ENCODE measurements at regions not wholly inside any gene's neighbourhood (a gene's known extent, or its start where the extent isn't known, plus 50 kb on each side); places are given as distances from the start of the nearest gene placed in this dataset.
"Not testable (repeated sequence)": the region's sequence is repeated elsewhere in the genome, so short reads cannot be mapped to it uniquely, and the experiment has no call there.

DNA sequence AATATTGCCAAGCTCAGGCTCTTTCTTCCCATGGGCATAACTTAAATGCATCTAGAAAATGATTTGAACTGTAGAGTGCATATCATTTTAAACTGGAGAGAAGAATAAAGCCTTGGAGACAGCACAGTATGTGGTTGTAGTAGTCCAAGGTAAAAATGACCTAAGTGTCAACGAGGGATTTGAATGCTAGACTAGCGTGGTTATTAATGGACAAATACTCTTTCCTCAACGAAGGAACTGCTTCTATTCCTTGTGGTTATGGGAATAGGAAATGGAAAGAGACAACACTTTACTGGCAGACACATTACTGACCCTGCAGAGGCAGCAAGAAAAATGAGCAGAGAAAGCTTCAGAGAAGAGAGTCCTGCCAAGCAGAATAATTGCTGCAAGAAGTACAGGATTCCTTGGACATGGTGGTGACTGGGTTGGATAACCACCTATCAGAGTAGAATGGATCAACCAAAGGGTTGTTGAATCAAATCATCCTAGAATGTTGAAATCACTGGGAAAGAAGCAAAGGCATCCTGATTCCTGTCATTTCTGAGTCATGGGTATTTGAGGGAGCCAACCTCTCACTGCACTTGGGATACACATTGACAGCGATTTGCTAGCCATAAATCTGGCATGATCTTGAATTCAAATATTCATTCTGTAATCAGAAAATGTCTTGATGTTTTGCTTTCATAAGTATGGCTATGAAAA is 258.1 kb upstream of the EPHA7 start:
- no peaks in the 10 kb centered on the region for H3K27me3 ChIP-seq (ENCODE audit: control insufficient read depth in 1 of 2, insufficient read depth in 2 of 2, low read length in 2 of 2)
- no peaks in the 10 kb centered on the region for H3K36me3 ChIP-seq (ENCODE audit: control insufficient read depth in 2 of 2, insufficient read depth in 2 of 2, low read length in 1 of 2)
- H3K4me1 ChIP-seq (ENCODE audit: control insufficient read depth in 2 of 2, insufficient read depth in 2 of 2, low read length in 1 of 2), result no peaks in the 10 kb centered on the region
- no peak overlapping the region for H3K27ac ChIP-seq (ENCODE audit: low read depth in 2 of 2, low read length in 1 of 2)
- WGBS, 2 donors, result 59 to 65% methylated on average over 4 of the region's 4 CpGs
- H3K4me3 ChIP-seq (ENCODE audit: low read depth in 1 of 2, low read length in 2 of 2), result no peak overlapping the region
- H3K9me3 ChIP-seq (ENCODE audit: control insufficient read depth in 2 of 2, insufficient read depth in 1 of 2, low read depth in 1 of 2, low read length in 1 of 2), result no peaks in the 10 kb centered on the region

DNA sequence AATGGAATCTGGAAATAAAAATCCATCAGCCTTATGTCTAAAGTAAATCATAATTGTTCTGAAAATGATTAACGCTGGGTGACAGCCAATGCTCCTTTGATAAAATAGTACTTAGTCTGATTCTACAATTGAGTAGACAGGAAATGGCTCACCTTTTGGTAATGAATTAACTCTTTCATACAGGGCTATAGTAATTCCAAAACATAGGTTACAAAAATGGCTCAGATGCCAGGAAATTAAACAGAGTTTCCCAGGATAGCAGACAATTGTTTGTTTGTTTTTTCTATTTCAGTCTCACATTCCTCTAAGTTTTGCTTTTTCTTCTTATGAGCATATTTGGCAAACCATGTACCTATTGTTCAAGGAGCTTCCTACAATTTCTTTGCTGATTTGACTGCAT is 257.2 kb upstream of the EPHA7 start:
- H3K4me1 ChIP-seq (ENCODE audit: control insufficient read depth in 2 of 2, insufficient read depth in 2 of 2, low read length in 1 of 2), result no peaks in the 10 kb centered on the region
- H3K27me3 ChIP-seq (ENCODE audit: control insufficient read depth in 1 of 2, insufficient read depth in 2 of 2, low read length in 2 of 2), result no peaks in the 10 kb centered on the region
- no peaks in the 10 kb centered on the region for H3K36me3 ChIP-seq (ENCODE audit: control insufficient read depth in 2 of 2, insufficient read depth in 2 of 2, low read length in 1 of 2)
- 67 to 74% methylated on average over 1 of the region's 1 CpG for WGBS, 2 donors
- no peak overlapping the region for H3K4me3 ChIP-seq (ENCODE audit: low read depth in 1 of 2, low read length in 2 of 2)
- no peaks in the 10 kb centered on the region for H3K9me3 ChIP-seq (ENCODE audit: control insufficient read depth in 2 of 2, insufficient read depth in 1 of 2, low read depth in 1 of 2, low read length in 1 of 2)
- H3K27ac ChIP-seq (ENCODE audit: low read depth in 2 of 2, low read length in 1 of 2), result no peak overlapping the region

DNA sequence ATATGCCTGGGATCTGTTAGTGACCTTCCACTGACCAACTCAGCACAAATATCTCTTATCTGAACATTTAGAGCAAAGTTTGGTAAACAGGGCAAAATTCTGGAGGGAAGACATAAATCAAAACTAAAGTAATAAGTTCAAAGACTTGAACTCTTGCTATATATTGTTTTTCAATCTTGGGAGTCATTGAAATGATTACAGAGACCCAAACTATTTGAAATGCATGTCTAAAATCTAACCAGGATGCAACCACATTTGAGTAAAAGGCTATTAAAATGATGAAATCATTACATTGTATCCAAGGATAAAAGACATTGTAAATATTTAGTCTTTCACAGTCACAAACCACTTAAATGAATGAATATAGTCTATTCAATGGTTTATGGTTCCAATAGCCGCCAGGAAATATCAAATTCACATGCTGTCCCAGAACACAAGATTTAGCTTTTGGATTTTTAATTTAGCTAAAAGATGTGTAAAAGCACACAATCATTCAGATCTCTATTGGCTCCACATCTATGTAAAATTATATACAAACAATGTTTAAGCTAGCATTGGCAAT is 256.6 kb upstream of the EPHA7 start:
- H3K4me1 ChIP-seq (ENCODE audit: control insufficient read depth in 2 of 2, insufficient read depth in 2 of 2, low read length in 1 of 2), result no peaks in the 10 kb centered on the region
- H3K4me3 ChIP-seq (ENCODE audit: low read depth in 1 of 2, low read length in 2 of 2), result no peak overlapping the region
- H3K9me3 ChIP-seq (ENCODE audit: control insufficient read depth in 2 of 2, insufficient read depth in 1 of 2, low read depth in 1 of 2, low read length in 1 of 2), result no peaks in the 10 kb centered on the region
- whole genome bisulfite sequencing, 2 donors, result 64 to 84% methylated on average over 1 of the region's 1 CpG
- no peaks in the 10 kb centered on the region for H3K27me3 ChIP-seq (ENCODE audit: control insufficient read depth in 1 of 2, insufficient read depth in 2 of 2, low read length in 2 of 2)
- no peaks in the 10 kb centered on the region for H3K36me3 ChIP-seq (ENCODE audit: control insufficient read depth in 2 of 2, insufficient read depth in 2 of 2, low read length in 1 of 2)
- H3K27ac ChIP-seq (ENCODE audit: low read depth in 2 of 2, low read length in 1 of 2), result no peak overlapping the region

DNA sequence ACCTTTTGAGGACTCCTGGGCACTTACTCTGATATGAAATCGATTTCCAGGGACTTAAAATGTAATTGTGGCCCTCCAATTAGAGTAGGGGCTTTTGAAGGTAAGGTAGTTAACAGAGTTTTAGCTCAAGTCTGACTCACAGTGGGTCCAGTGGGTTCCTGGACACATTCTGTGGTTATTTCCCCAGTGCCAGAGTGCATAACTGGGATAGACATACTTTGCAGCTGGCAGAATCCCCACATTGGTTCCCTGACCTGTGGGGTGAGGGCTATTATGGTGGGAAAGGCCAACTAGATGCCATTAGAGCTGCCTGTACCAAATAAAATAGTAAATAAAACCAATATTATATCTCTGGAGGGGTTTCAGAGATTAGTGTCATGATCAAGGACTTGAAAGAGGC is 243.8 kb upstream of the EPHA7 start:
- no peak overlapping the region for H3K27ac ChIP-seq (ENCODE audit: low read depth in 2 of 2, low read length in 1 of 2)
- no peaks in the 10 kb centered on the region for H3K36me3 ChIP-seq (ENCODE audit: control insufficient read depth in 2 of 2, insufficient read depth in 2 of 2, low read length in 1 of 2)
- WGBS, 2 donors, result 30 to 32% methylated on average over 1 of the region's 1 CpG
- H3K4me3 ChIP-seq (ENCODE audit: low read depth in 1 of 2, low read length in 2 of 2), result no peak overlapping the region
- H3K27me3 ChIP-seq (ENCODE audit: control insufficient read depth in 1 of 2, insufficient read depth in 2 of 2, low read length in 2 of 2), result no peaks in the 10 kb centered on the region
- peaks cover 3 to 5% of the 10 kb centered on the region in 2 donors for H3K9me3 ChIP-seq (ENCODE audit: control insufficient read depth in 2 of 2, insufficient read depth in 1 of 2, low read depth in 1 of 2, low read length in 1 of 2)
- no peaks in the 10 kb centered on the region for H3K4me1 ChIP-seq (ENCODE audit: control insufficient read depth in 2 of 2, insufficient read depth in 2 of 2, low read length in 1 of 2)

DNA sequence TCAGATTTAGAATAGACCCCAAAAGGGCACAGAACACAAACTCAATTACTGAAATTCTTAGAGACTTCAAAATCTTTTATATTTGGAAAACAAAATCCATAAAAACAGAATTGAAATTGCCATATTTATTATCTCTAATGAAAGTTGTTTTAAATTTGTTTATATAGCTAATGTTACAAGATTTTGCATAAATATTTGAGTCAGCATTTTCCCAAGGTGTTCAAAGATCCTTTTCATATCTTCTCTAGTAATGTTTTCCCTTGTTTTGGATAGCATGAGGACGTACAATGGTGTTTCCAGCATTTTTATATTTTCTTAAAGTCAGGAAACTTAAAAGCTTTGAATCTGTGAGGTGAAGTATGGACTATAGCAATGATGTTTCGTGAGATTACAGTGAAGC is 235.2 kb upstream of the EPHA7 start:
- no peaks in the 10 kb centered on the region for H3K36me3 ChIP-seq (ENCODE audit: control insufficient read depth in 2 of 2, insufficient read depth in 2 of 2, low read length in 1 of 2)
- H3K9me3 ChIP-seq (ENCODE audit: control insufficient read depth in 2 of 2, insufficient read depth in 1 of 2, low read depth in 1 of 2, low read length in 1 of 2), result no peaks in the 10 kb centered on the region
- no peaks in the 10 kb centered on the region for H3K4me1 ChIP-seq (ENCODE audit: control insufficient read depth in 2 of 2, insufficient read depth in 2 of 2, low read length in 1 of 2)
- no peak overlapping the region for H3K27ac ChIP-seq (ENCODE audit: low read depth in 2 of 2, low read length in 1 of 2)
- WGBS, 2 donors, result 67 to 79% methylated on average over 2 of the region's 2 CpGs
- H3K4me3 ChIP-seq (ENCODE audit: low read depth in 1 of 2, low read length in 2 of 2), result no peak overlapping the region
- no peaks in the 10 kb centered on the region for H3K27me3 ChIP-seq (ENCODE audit: control insufficient read depth in 1 of 2, insufficient read depth in 2 of 2, low read length in 2 of 2)

DNA sequence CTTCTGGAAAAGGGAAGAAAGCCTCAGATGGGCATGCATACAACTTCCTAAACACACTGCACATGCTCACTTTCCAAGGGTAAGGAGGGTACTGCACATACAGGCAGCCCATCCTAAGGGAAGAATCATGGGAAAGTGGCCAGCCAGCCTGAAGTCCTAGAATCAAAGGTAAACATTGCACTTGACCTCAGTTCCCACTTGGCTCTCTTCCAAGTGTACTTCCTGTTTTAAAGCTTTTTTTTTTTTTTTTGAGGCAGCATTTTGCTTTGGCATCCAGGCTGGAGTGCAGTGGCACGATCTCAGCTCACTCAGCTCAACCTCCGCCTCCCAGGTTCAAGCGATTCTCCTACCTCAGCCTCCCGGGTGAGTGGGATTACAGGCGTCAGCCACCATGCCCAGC is 225.3 kb upstream of the EPHA7 start:
- Histone ChIP-seq H3K4me1 (ENCODE audit: control insufficient read depth in 2 of 2, insufficient read depth in 2 of 2, low read length in 1 of 2) (no peaks in the 10 kb centered on the region), H3K27ac (ENCODE audit: low read depth in 2 of 2, low read length in 1 of 2) (no peak overlapping the region), H3K4me3 (ENCODE audit: low read depth in 1 of 2, low read length in 2 of 2) (no peak overlapping the region), H3K36me3 (ENCODE audit: control insufficient read depth in 2 of 2, insufficient read depth in 2 of 2, low read length in 1 of 2) (no peaks in the 10 kb centered on the region), H3K9me3 (ENCODE audit: control insufficient read depth in 2 of 2, insufficient read depth in 1 of 2, low read depth in 1 of 2, low read length in 1 of 2) (no peaks in the 10 kb centered on the region), H3K27me3 (ENCODE audit: control insufficient read depth in 1 of 2, insufficient read depth in 2 of 2, low read length in 2 of 2) (no peaks in the 10 kb centered on the region)
- WGBS, 2 donors, result 77 to 81% methylated on average over 5 of the region's 5 CpGs

DNA sequence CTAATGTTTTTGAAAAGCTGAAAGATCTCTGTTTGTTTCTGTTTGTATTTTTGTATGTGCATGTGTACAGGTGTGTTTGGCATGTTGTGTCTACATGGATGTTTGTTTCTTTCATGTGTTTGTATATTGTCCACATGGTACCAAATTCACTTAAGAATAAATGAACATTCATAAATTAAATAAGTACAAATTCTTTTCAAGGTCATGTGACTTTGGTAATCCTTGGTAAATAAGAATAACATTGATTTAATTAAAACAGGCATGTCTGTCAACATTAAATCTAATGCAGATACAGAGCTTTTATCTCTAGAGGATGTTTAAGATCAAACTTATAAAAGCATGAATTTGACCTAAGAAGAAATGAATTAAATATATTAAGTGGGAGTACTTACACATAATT is 219.8 kb upstream of the EPHA7 start:
- H3K36me3 ChIP-seq (ENCODE audit: control insufficient read depth in 2 of 2, insufficient read depth in 2 of 2, low read length in 1 of 2), result no peaks in the 10 kb centered on the region
- H3K27ac ChIP-seq (ENCODE audit: low read depth in 2 of 2, low read length in 1 of 2), result no peak overlapping the region
- no peaks in the 10 kb centered on the region for H3K4me1 ChIP-seq (ENCODE audit: control insufficient read depth in 2 of 2, insufficient read depth in 2 of 2, low read length in 1 of 2)
- H3K4me3 ChIP-seq (ENCODE audit: low read depth in 1 of 2, low read length in 2 of 2), result no peak overlapping the region
- H3K9me3 ChIP-seq (ENCODE audit: control insufficient read depth in 2 of 2, insufficient read depth in 1 of 2, low read depth in 1 of 2, low read length in 1 of 2), result peaks cover 0 to 2% of the 10 kb centered on the region in 2 donors
- no peaks in the 10 kb centered on the region for H3K27me3 ChIP-seq (ENCODE audit: control insufficient read depth in 1 of 2, insufficient read depth in 2 of 2, low read length in 2 of 2)

DNA sequence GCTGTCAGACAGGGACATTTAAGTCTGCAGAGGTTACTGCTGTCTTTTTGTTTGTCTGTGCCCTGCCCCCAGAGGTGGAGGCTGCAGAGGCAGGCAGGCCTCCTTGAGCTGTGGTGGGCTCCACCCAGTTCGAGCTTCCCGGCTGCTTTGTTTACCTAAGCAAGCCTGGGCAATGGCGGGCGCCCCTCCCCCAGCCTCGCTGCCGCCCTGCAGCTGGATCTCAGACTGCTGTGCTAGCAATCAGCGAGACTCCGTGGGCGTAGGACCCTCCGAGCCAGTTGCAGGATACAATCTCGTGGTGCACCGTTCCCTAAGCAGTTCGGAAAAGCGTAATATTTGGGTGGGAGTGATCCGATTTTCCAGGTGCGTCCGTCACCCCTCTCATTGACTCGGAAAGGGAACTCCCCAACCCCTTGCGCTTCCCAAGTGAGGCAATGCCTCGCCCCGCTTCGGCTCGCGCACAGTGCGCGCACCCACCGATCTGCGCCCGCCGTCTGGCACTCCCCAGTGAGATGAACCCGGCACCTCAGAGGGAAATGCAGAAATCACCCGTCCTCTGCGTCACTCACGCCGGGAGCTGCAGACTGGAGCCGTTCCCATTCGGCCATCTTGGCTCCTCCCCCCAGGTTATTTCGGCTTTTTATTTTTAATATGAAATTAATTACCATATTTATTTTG is 217.8 kb upstream of the EPHA7 start:
- not testable (repeated sequence) for H3K4me3 ChIP-seq (ENCODE audit: low read depth in 1 of 2, low read length in 2 of 2); H3K9me3 ChIP-seq (ENCODE audit: control insufficient read depth in 2 of 2, insufficient read depth in 1 of 2, low read depth in 1 of 2, low read length in 1 of 2); H3K4me1 ChIP-seq (ENCODE audit: control insufficient read depth in 2 of 2, insufficient read depth in 2 of 2, low read length in 1 of 2); H3K27me3 ChIP-seq (ENCODE audit: control insufficient read depth in 1 of 2, insufficient read depth in 2 of 2, low read length in 2 of 2); H3K27ac ChIP-seq (ENCODE audit: low read depth in 2 of 2, low read length in 1 of 2); H3K36me3 ChIP-seq (ENCODE audit: control insufficient read depth in 2 of 2, insufficient read depth in 2 of 2, low read length in 1 of 2)
- 86 to 88% methylated on average over 38 of the region's 38 CpGs for WGBS, 2 donors

DNA sequence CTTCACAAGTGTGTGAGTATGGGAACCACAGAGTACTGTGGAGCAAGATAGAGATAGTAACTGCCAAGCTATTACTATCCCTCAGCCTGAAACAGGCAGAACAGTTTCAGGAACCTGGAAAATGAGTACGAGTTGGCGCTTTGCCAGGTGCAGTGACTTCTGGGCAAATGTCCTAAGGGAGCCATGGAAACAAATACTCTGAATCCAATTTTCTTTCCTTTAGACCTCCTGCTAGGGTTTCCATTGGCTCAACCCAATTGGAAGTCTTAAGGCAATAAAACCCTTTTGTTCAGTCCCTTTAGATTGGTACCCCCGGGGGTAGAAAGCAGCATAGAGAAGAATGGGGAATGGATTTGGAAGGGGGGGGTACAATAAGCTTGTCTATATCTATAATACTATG is 205.0 kb upstream of the EPHA7 start:
- Histone ChIP-seq H3K4me1 (ENCODE audit: control insufficient read depth in 2 of 2, insufficient read depth in 2 of 2, low read length in 1 of 2) (no peaks in the 10 kb centered on the region), H3K27me3 (ENCODE audit: control insufficient read depth in 1 of 2, insufficient read depth in 2 of 2, low read length in 2 of 2) (no peaks in the 10 kb centered on the region), H3K9me3 (ENCODE audit: control insufficient read depth in 2 of 2, insufficient read depth in 1 of 2, low read depth in 1 of 2, low read length in 1 of 2) (no peaks in the 10 kb centered on the region), H3K27ac (ENCODE audit: low read depth in 2 of 2, low read length in 1 of 2) (no peak overlapping the region), H3K4me3 (ENCODE audit: low read depth in 1 of 2, low read length in 2 of 2) (no peak overlapping the region), H3K36me3 (ENCODE audit: control insufficient read depth in 2 of 2, insufficient read depth in 2 of 2, low read length in 1 of 2) (no peaks in the 10 kb centered on the region)
- WGBS, 2 donors, result 78 to 80% methylated on average over 3 of the region's 3 CpGs

DNA sequence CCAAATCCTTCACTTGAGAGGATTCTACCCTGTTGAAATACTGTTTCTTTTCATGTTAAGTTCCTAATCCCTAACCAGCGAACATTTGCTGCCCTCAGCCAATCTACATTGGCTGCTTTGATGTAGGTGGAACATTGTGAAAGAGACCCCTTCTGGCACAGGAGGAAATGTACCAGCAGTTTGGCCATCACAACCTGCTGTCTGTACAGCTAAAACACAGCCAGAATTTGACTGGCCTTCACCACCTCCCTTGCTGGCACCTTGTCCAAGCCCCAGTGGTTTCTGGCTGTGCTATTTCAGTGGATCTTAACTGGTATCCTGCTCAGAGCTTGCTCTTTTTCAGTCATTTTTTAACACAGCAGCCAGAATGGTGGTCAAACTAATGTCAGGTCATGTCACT is 202.1 kb upstream of the EPHA7 start:
- WGBS, 2 donors, result 61 to 73% methylated on average over 1 of the region's 1 CpG
- Histone ChIP-seq H3K27me3 (ENCODE audit: control insufficient read depth in 1 of 2, insufficient read depth in 2 of 2, low read length in 2 of 2) (no peaks in the 10 kb centered on the region), H3K27ac (ENCODE audit: low read depth in 2 of 2, low read length in 1 of 2) (no peak overlapping the region), H3K9me3 (ENCODE audit: control insufficient read depth in 2 of 2, insufficient read depth in 1 of 2, low read depth in 1 of 2, low read length in 1 of 2) (no peaks in the 10 kb centered on the region), H3K4me3 (ENCODE audit: low read depth in 1 of 2, low read length in 2 of 2) (no peak overlapping the region), H3K4me1 (ENCODE audit: control insufficient read depth in 2 of 2, insufficient read depth in 2 of 2, low read length in 1 of 2) (no peaks in the 10 kb centered on the region), H3K36me3 (ENCODE audit: control insufficient read depth in 2 of 2, insufficient read depth in 2 of 2, low read length in 1 of 2) (no peaks in the 10 kb centered on the region)

All from esophagus (tissue), 2 donors.